Mesodermal cell (in vitro differentiated cells): ENCODE measurements at regions not wholly inside any gene's neighbourhood (a gene's known extent, or its start where the extent isn't known, plus 50 kb on each side); places are given as distances from the start of the nearest gene placed in this dataset.

Experiments used
- H3K27ac ChIP-seq: 2 replicates; pipeline ENCODE4 v1.7.0; 2013; ENCODE audit warnings: mild to moderate bottlenecking, low read depth, low read length, moderate library complexity; ENCODE audit not compliant: severe bottlenecking
- H3K36me3 ChIP-seq: 2 replicates; pipeline ENCODE4 v1.7.1; 2013; ENCODE audit warnings: mild to moderate bottlenecking, low read length, moderate library complexity; ENCODE audit not compliant: control insufficient read depth, insufficient read depth
- H3K4me1 ChIP-seq: one replicate; pipeline ENCODE4 v1.7.1; 2013; ENCODE audit warnings: mild to moderate bottlenecking, low read length; ENCODE audit not compliant: insufficient read depth, control insufficient read depth, poor library complexity, severe bottlenecking
- H3K4me3 ChIP-seq: 2 replicates; pipeline ENCODE4 v1.7.0; 2013; ENCODE audit warnings: low read length, control low read depth, mild to moderate bottlenecking; ENCODE audit not compliant: insufficient read depth, poor library complexity, severe bottlenecking; ENCODE audit errors: extremely low read depth
- H3K9me3 ChIP-seq: 2 replicates; pipeline ENCODE4 v1.7.1; 2013; ENCODE audit warnings: mild to moderate bottlenecking, low read length, moderate library complexity; ENCODE audit not compliant: control insufficient read depth
- WGBS, 2 experiments: methylation state at CpG; one replicate each; pipeline ENCODE4 v1.1.5; 2013; ENCODE audit warnings: missing lambda C conversion rate in 2 of 2; ENCODE audit not compliant: insufficient coverage in 2 of 2; 5-methylcytosine and 5-hydroxymethylcytosine counted together

DNA sequence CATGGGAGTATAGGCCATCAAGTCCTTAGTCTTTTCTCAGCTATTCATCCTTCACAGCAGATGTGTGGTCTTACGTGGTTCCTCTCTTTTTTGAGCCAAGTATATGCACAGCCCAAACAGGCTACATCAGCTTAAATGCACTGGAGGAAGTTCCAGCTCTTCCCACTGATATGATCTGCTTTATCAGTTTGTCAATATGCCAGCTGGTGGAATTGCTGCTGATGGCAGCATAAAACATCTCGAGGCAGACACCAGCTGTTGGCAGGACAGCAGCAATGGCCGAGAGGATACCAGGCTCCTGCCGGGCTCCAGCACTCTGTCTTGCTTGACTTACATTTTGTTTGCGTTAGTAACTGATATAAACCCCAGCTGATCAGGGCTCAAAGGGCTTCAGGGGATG lies 143.4 kb downstream of the TENT4A start:
- WGBS, 2 experiments = 87 to 92% methylated on average over 5 of the region's 5 CpGs
- H3K9me3 ChIP-seq = peaks cover 7% of the 10 kb centered on the region
- H3K27ac ChIP-seq = no peak overlapping the region
- no peak overlapping the region for H3K4me3 ChIP-seq
- H3K36me3 ChIP-seq = no peaks in the 10 kb centered on the region
- H3K4me1 ChIP-seq = no peaks in the 10 kb centered on the region

DNA sequence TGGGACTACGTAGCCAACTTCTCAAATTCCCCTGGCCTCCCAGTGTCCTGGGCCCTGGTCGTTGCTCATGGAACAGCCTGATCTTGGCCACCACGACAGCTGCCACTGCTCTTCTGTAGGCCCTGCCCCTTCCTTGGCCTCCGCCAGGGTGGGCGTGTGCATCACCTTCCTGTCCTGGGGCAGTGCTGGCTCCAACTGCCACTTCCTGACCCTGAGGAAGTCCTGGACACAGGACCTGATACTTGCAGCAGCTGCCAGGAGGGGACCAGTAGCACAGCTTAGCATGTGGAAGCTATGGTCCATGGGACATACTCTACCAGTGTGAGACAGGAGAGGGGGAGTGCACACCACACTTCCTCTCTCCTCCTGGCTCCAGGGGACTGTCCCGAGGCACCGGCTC lies 145.2 kb downstream of the TENT4A start:
- no peak overlapping the region for H3K27ac ChIP-seq
- H3K4me1 ChIP-seq = no peaks in the 10 kb centered on the region
- 79 to 88% methylated on average over 4 to 5 of the region's 7 CpGs for WGBS, 2 experiments
- H3K36me3 ChIP-seq = no peaks in the 10 kb centered on the region
- no peaks in the 10 kb centered on the region for H3K9me3 ChIP-seq
- H3K4me3 ChIP-seq = no peak overlapping the region

DNA sequence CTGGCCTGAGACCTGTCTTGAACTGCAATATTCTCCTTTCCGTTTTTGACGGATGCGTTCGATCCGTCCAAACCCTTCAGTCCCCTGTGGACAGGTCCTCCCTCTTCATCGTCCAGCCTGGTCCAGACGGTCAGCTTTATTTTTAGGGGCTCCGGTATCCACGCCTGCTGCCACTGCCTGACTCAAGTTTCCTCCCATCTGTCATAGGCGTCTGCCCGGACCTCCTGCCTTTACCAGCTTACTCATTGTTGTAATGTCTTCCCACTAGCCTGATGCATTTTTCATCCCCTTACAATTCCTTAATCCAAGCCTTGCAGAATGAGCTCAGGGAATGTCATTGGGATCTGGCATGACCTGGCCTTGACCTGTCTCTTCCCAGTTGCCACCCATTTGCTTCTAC lies 145.8 kb downstream of the TENT4A start:
- 87 to 96% methylated on average over 11 of the region's 11 CpGs for WGBS, 2 experiments
- Histone ChIP-seq H3K4me1 (no peaks in the 10 kb centered on the region), H3K36me3 (no peaks in the 10 kb centered on the region), H3K9me3 (no peaks in the 10 kb centered on the region), H3K4me3 (no peak overlapping the region), H3K27ac (no peak overlapping the region)

DNA sequence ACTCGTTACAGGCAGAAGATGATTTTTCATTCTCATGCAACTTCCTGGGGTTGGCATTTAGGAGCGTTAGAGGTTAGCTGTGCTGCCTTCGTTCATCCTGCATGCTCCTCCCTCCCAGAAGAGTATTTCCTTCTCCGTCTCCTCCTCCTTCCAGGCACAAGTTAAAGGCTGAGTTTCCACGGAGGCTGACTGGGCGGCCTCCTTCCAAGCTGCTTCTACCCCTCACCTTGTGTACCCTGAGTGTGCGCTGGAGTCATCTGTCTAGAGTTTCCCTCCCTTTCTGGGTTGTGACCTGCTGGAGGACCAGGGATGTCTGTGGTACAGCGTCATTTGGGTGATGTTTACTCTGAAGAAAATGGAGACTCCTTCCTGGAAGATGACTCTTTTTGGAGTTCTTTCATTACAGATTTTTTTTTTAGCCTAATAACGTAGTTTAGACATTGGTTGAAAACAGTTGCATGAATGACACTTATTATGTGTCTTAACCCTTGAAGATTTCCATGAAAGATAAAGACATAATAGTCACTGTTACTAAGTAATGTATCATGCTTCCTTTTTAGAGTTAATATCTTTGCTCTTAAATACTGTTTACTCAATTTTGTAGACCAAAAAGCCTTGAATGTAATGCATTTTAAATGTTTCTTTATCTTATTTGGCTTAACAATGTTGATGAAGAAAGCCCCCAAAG lies 146.9 kb downstream of the TENT4A start:
- Histone ChIP-seq H3K36me3 (no peaks in the 10 kb centered on the region), H3K9me3 (no peaks in the 10 kb centered on the region)
- WGBS, 2 experiments = 74 to 93% methylated on average over 3 of the region's 9 CpGs

DNA sequence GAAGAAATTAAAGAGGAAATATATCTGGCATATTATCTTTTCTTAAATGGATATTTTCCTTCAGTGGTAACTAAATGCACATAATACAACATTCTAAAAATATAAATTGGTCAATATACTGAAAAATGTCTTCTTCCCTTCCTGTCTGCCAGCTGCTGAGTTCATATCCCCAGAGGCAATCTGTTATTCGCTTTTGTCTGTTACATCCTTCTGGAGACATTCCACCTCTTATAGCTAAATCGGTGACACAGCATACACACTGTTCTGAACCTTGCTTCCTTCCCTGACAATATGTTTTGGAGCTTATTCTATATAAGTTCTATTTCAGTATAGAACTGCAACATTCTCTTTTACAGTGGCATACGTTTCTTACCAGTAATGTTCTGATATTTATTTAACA lies 147.8 kb downstream of the TENT4A start:
- Histone ChIP-seq H3K9me3 (no peaks in the 10 kb centered on the region), H3K27ac (no peak overlapping the region), H3K4me3 (no peak overlapping the region), H3K4me1 (no peaks in the 10 kb centered on the region), H3K36me3 (no peaks in the 10 kb centered on the region)
- 86% methylated on average over 1 of the region's 3 CpGs; no CpG with 5 or more reads in 1 of the 2 experiments for WGBS, 2 experiments

More for the DNA sequence above, 146.9 kb downstream of the TENT4A start:
- Histone ChIP-seq H3K27ac (no peak overlapping the region), H3K4me1 (no peaks in the 10 kb centered on the region), H3K4me3 (no peak overlapping the region)

DNA sequence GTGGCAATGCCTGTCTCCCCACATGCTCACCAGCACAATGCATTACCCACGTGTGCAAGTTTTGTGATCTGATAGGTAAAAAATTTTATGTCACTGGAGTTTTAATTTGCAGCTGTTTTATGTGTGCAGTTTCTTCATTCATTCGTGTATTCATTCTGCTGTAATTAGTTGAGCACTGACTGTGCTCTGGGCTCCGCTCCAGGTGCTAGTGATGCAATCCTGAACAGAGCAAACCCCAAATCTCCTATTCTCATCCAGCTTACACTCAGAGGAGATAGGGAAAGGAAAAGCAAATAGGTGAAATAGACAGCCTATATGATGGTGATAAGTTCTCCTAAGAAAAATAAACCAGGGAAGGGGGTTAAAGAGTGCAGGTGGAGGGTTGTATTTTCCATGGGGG lies 148.4 kb downstream of the TENT4A start:
- Histone ChIP-seq H3K4me1 (no peaks in the 10 kb centered on the region), H3K4me3 (no peak overlapping the region), H3K27ac (no peak overlapping the region), H3K9me3 (no peaks in the 10 kb centered on the region), H3K36me3 (no peaks in the 10 kb centered on the region)
- WGBS, 2 experiments = 80% methylated on average over 1 of the region's 3 CpGs; no CpG with 5 or more reads in 1 of the 2 experiments

DNA sequence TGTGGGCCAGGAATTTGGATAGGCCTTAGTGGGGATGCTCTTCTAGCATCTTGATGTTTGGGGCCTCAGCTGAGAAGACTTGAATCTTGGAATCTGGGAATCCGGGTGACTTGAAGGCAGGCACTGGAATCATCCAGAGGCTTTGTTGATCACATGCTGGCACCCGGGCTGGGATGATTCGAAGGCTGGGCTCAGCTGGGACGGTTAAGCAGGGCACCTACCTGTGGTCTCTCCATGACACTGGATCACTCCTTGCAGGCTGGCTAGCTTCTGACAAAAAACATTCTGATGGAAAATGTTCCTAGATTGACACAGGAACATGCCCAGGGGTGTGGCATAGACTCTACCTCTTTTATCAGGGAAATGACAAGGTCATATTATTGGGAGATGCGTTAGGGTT lies 149.1 kb downstream of the TENT4A start:
- WGBS, 2 experiments = 93 to 95% methylated on average over 4 of the region's 5 CpGs

DNA sequence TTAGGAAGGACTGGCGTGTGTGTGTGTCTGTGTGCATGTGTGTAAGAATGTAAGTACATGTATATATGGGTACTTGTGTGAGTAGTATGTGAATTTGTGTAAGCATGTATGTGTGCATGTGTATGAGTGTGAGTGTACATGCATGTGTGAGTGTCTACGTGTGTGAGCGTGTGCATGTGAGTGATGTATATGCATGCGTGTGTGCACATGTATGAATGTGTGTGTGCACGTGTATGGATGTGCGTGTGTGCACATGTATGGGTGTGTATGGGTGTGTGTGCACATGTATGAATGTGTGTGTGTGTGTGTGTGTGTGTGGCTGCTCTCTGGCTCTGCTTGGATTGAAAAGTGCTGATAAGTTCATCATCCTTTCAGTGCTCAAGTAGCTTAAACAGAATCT lies 154.5 kb downstream of the TENT4A start:
- Histone ChIP-seq H3K4me1 (no peaks in the 10 kb centered on the region), H3K36me3 (no peaks in the 10 kb centered on the region), H3K27ac (no peak overlapping the region), H3K9me3 (no peaks in the 10 kb centered on the region), H3K4me3 (no peak overlapping the region)
- WGBS, 2 experiments = 86 to 98% methylated on average over 4 to 6 of the region's 6 CpGs

More for the DNA sequence above, 149.1 kb downstream of the TENT4A start:
- Histone ChIP-seq H3K9me3 (no peaks in the 10 kb centered on the region), H3K4me1 (no peaks in the 10 kb centered on the region), H3K27ac (no peak overlapping the region), H3K4me3 (no peak overlapping the region), H3K36me3 (no peaks in the 10 kb centered on the region)

DNA sequence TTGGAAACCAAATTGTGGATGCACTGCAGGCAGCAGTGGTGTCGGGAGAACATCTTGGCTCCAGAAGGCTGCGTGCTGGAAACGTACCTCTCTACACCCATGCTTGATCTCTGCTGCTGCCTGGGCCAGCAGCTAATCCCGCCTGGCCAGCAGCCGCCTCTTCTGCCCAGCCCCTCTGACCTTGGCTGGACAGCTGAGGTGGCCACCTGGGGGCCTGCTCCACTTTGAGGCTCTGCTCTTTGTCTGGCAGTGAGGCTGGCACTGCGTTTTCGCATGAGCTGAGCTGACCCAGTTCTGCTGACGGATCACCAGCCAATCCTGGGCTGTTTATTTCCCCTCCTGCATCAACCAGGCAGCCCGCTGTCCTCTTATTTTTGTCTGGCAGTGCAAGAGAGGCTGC lies 154.9 kb downstream of the TENT4A start:
- Histone ChIP-seq H3K9me3 (no peaks in the 10 kb centered on the region), H3K4me3 (no peak overlapping the region), H3K27ac (no peak overlapping the region), H3K4me1 (no peaks in the 10 kb centered on the region), H3K36me3 (no peaks in the 10 kb centered on the region)
- 90% methylated on average over 9 of the region's 9 CpGs for whole genome bisulfite sequencing, 2 experiments

DNA sequence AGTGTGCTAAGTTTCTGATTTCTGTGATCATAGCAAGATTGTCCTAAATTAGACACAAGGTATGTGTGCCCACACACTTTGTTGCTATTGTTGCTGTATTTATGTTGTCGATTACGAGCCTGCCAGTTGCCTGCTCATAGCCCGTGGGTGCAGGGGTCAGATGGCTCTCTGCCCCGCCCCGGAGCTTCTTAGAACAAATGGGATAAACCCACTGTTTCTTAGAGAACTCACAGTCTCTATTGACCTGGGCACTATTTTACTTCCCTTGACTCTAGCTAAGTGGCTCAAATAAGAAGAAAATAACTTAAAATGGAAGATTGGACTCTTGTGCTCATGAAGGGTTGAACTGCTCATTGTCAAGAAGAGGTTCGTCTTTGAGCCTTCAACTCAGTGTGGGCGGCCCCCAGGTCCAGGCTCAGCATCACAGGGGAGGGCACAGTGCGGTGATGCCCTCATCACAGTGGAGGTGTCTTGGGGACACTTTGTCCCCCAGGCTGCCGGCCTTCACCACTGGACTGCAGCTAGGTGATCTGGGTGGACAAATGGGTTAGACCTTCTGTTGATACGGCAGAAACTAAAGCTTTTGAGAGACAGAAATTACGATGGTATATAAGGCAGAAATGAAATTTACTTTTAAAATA lies 155.5 kb downstream of the TENT4A start:
- Histone ChIP-seq H3K4me3 (no peak overlapping the region), H3K9me3 (no peaks in the 10 kb centered on the region), H3K4me1 (no peaks in the 10 kb centered on the region), H3K36me3 (no peaks in the 10 kb centered on the region), H3K27ac (no peak overlapping the region)
- WGBS, 2 experiments = 94 to 100% methylated on average over 3 to 5 of the region's 11 CpGs

DNA sequence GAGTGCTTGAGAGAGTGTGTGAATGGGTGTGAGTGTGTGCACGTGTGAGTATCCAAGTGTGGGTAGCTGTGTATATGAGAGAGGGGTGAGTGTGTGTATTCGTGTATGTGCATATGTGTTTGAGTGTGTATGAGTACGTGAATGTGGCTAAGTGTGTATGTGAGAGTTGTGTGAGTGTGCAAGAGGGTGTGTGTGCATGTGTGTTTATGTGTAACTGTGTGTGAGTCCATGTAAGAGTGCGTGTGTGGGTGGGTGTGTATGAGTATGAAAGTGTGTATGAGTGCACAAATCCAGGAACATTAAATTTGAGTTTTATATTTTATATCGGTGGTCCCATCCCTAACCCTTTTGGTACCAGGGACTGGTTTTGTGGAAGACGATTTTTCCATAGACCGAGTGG lies 156.4 kb downstream of the TENT4A start:
- no peak overlapping the region for H3K4me3 ChIP-seq
- 90% methylated on average over 5 of the region's 7 CpGs for WGBS, 2 experiments
- no peaks in the 10 kb centered on the region for H3K36me3 ChIP-seq
- no peak overlapping the region for H3K27ac ChIP-seq
- no peaks in the 10 kb centered on the region for H3K9me3 ChIP-seq
- H3K4me1 ChIP-seq = no peaks in the 10 kb centered on the region
